ENCODE measurements at regions not wholly inside any gene's neighbourhood (a gene's known extent, or its start where the extent isn't known, plus 50 kb on each side); places are given as distances from the start of the nearest gene placed in this dataset.

DNA sequence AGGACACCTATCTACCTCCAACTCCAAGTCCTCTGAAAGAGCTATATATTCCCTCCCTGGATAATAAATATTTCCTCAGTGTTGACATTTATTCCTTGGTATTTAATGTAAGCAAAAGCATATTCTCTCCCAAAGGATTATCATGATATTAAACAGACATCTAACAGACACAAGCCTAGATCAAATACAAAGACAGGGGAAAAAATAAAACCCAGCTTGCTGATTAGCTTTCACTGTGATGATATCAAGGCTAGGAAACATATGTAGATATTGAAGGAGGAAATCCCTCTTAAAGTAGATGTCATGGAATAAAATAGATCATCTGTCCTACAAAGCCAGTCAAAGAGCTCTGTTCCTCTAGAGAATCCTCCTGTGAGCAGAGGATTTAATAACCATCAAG is 95.2 kb downstream of the CRPPA start:
- no peaks in the 10 kb centered on the region for H3K9me3 ChIP-seq (ENCODE audit: control insufficient read depth in 4 of 4, low read length in 3 of 4)
- no peak overlapping the region for H3K27ac ChIP-seq (ENCODE audit: low read depth in 1 of 2, low read length in 2 of 2)
- H3K4me1 ChIP-seq (ENCODE audit: control insufficient read depth in 4 of 4, insufficient read depth in 4 of 4, low read length in 3 of 4) = no peaks in the 10 kb centered on the region
- no peak for DNase-seq (ENCODE audit: low spot score)
- TF ChIP-seq NR2F2 (IDR thresholded peaks at IDR 0.05) (no peak), HNF4G (IDR thresholded peaks at IDR 0.05) (no peak), FOXA1 (IDR thresholded peaks at IDR 0.05) (no peak), GABPA (IDR thresholded peaks at IDR 0.05 in 1 of 2, conservative IDR thresholded peaks at IDR 0.05 in 1 of 2) (no peak)
- no peak overlapping the region for H3K9ac ChIP-seq (ENCODE audit: low read depth in 1 of 2, low read length in 2 of 2)
- no peaks in the 10 kb centered on the region for H3K36me3 ChIP-seq (ENCODE audit: control insufficient read depth in 4 of 4, insufficient read depth in 3 of 4, low read depth in 1 of 4, low read length in 3 of 4)
- H3K27me3 ChIP-seq (ENCODE audit: control insufficient read depth in 4 of 4, insufficient read depth in 4 of 4, low read length in 3 of 4) = no peaks in the 10 kb centered on the region
- H3K4me3 ChIP-seq (ENCODE audit: low read depth in 1 of 3, low read length in 3 of 3) = no peak overlapping the region

DNA sequence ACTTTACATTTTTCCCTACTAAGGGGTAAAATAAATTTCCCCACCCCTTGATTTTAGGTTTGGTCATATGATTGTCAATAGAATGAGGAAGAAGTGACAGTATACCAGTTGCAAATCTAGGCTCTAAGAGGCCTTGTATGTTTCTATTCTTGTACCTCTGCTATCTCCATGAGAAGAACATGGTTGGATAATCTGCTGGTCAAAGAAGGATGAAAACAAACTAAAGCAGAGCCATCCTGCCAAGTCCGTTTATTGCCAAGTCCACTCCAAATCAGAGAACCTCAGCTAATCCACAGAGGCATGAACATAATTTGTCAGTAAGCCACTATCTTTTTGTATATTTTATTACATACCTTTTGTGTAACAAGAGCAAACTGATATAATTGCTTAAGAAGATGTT is 98.0 kb downstream of the CRPPA start:
- WGBS = 88% methylated on average over 1 of the region's 1 CpG
- Histone ChIP-seq H3K36me3 (ENCODE audit: control insufficient read depth in 4 of 4, insufficient read depth in 3 of 4, low read depth in 1 of 4, low read length in 3 of 4) (no peaks in the 10 kb centered on the region), H3K27me3 (ENCODE audit: control insufficient read depth in 4 of 4, insufficient read depth in 4 of 4, low read length in 3 of 4) (no peaks in the 10 kb centered on the region), H3K27ac (ENCODE audit: low read depth in 1 of 2, low read length in 2 of 2) (no peak overlapping the region), H3K4me1 (ENCODE audit: control insufficient read depth in 4 of 4, insufficient read depth in 4 of 4, low read length in 3 of 4) (no peaks in the 10 kb centered on the region), H3K4me3 (ENCODE audit: low read depth in 1 of 3, low read length in 3 of 3) (no peak overlapping the region), H3K9me3 (ENCODE audit: control insufficient read depth in 4 of 4, low read length in 3 of 4) (no peaks in the 10 kb centered on the region), H3K9ac (ENCODE audit: low read depth in 1 of 2, low read length in 2 of 2) (no peak overlapping the region)
- no peak for DNase-seq (ENCODE audit: low spot score)
- no peak for TF ChIP-seq SP1 (IDR thresholded peaks at IDR 0.05)
- no peak for TF ChIP-seq YY1 (IDR thresholded peaks at IDR 0.05)
- TF ChIP-seq GABPA (IDR thresholded peaks at IDR 0.05 in 1 of 2, conservative IDR thresholded peaks at IDR 0.05 in 1 of 2) = no peak
- no peak for TF ChIP-seq FOXA2 (IDR thresholded peaks at IDR 0.05)
- no peak for TF ChIP-seq ZBTB33 (IDR thresholded peaks at IDR 0.05)
- no peak for TF ChIP-seq HNF4G (IDR thresholded peaks at IDR 0.05)
- TF ChIP-seq NR2F2 (IDR thresholded peaks at IDR 0.05) = no peak
- no peak for TF ChIP-seq RXRA (IDR thresholded peaks at IDR 0.05)
- TF ChIP-seq, protein P1, sequence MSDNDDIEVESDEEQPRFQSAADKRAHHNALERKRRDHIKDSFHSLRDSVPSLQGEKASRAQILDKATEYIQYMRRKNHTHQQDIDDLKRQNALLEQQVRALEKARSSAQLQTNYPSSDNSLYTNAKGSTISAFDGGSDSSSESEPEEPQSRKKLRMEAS (IDR thresholded peaks at IDR 0.05) = no peak
- TF ChIP-seq, protein P2, sequence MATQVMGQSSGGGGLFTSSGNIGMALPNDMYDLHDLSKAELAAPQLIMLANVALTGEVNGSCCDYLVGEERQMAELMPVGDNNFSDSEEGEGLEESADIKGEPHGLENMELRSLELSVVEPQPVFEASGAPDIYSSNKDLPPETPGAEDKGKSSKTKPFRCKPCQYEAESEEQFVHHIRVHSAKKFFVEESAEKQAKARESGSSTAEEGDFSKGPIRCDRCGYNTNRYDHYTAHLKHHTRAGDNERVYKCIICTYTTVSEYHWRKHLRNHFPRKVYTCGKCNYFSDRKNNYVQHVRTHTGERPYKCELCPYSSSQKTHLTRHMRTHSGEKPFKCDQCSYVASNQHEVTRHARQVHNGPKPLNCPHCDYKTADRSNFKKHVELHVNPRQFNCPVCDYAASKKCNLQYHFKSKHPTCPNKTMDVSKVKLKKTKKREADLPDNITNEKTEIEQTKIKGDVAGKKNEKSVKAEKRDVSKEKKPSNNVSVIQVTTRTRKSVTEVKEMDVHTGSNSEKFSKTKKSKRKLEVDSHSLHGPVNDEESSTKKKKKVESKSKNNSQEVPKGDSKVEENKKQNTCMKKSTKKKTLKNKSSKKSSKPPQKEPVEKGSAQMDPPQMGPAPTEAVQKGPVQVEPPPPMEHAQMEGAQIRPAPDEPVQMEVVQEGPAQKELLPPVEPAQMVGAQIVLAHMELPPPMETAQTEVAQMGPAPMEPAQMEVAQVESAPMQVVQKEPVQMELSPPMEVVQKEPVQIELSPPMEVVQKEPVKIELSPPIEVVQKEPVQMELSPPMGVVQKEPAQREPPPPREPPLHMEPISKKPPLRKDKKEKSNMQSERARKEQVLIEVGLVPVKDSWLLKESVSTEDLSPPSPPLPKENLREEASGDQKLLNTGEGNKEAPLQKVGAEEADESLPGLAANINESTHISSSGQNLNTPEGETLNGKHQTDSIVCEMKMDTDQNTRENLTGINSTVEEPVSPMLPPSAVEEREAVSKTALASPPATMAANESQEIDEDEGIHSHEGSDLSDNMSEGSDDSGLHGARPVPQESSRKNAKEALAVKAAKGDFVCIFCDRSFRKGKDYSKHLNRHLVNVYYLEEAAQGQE (IDR thresholded peaks at IDR 0.05) = no peak
- no peak for TF ChIP-seq JUND (IDR thresholded peaks at IDR 0.05)
- no peak for TF ChIP-seq TAF1 (conservative IDR thresholded peaks at IDR 0.05)
- TF ChIP-seq, protein P3, sequence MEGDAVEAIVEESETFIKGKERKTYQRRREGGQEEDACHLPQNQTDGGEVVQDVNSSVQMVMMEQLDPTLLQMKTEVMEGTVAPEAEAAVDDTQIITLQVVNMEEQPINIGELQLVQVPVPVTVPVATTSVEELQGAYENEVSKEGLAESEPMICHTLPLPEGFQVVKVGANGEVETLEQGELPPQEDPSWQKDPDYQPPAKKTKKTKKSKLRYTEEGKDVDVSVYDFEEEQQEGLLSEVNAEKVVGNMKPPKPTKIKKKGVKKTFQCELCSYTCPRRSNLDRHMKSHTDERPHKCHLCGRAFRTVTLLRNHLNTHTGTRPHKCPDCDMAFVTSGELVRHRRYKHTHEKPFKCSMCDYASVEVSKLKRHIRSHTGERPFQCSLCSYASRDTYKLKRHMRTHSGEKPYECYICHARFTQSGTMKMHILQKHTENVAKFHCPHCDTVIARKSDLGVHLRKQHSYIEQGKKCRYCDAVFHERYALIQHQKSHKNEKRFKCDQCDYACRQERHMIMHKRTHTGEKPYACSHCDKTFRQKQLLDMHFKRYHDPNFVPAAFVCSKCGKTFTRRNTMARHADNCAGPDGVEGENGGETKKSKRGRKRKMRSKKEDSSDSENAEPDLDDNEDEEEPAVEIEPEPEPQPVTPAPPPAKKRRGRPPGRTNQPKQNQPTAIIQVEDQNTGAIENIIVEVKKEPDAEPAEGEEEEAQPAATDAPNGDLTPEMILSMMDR (IDR thresholded peaks at IDR 0.05; ENCODE audit: low read depth, low read length, missing input control) = no peak
- TF ChIP-seq FOXA1 (IDR thresholded peaks at IDR 0.05) = no peak
- TF ChIP-seq HNF4A (conservative IDR thresholded peaks at IDR 0.05) = no peak

All from liver (tissue), 8 donors.